ENCODE measurements at regions not wholly inside any gene's neighbourhood (a gene's known extent, or its start where the extent isn't known, plus 50 kb on each side); places are given as distances from the start of the nearest gene placed in this dataset.
"Not testable (repeated sequence)": the region's sequence is repeated elsewhere in the genome, so short reads cannot be mapped to it uniquely, and the experiment has no call there.

GRCh38 chr1:30102605-30103004 lies 620.8 kb downstream of the MATN1 start:
- no peaks in the 10 kb centered on the region for H3K4me1 ChIP-seq (ENCODE audit: control insufficient read depth, insufficient read depth, low read length)
- H3K27me3 ChIP-seq (ENCODE audit: control insufficient read depth, insufficient read depth, low read length) = peaks cover 2% of the 10 kb centered on the region
- no peak overlapping the region for H3K9ac ChIP-seq (ENCODE audit: low read length)
- no peak overlapping the region for H3K4me3 ChIP-seq (ENCODE audit: low read length)
- H3K36me3 ChIP-seq (ENCODE audit: control insufficient read depth, insufficient read depth, low read length) = no peaks in the 10 kb centered on the region
- no peak overlapping the region for H3K27ac ChIP-seq (ENCODE audit: low read depth, low read length)

GRCh38 chr1:30101487-30102227 lies 621.7 kb downstream of the MATN1 start:
- no peaks in the 10 kb centered on the region for H3K36me3 ChIP-seq (ENCODE audit: control insufficient read depth, insufficient read depth, low read length)
- no peaks in the 10 kb centered on the region for H3K4me1 ChIP-seq (ENCODE audit: control insufficient read depth, insufficient read depth, low read length)
- no peak overlapping the region for H3K4me3 ChIP-seq (ENCODE audit: low read length)
- H3K27ac ChIP-seq (ENCODE audit: low read depth, low read length) = no peak overlapping the region
- H3K27me3 ChIP-seq (ENCODE audit: control insufficient read depth, insufficient read depth, low read length) = peaks cover 2% of the 10 kb centered on the region
- H3K9ac ChIP-seq (ENCODE audit: low read length) = no peak overlapping the region

GRCh38 chr1:30101016-30101415 lies 622.4 kb downstream of the MATN1 start:
- Histone ChIP-seq H3K36me3 (ENCODE audit: control insufficient read depth, insufficient read depth, low read length) (no peaks in the 10 kb centered on the region), H3K27ac (ENCODE audit: low read depth, low read length) (no peak overlapping the region), H3K4me3 (ENCODE audit: low read length) (no peak overlapping the region), H3K9ac (ENCODE audit: low read length) (no peak overlapping the region), H3K4me1 (ENCODE audit: control insufficient read depth, insufficient read depth, low read length) (no peaks in the 10 kb centered on the region), H3K27me3 (ENCODE audit: control insufficient read depth, insufficient read depth, low read length) (peaks cover 2% of the 10 kb centered on the region)

DNA sequence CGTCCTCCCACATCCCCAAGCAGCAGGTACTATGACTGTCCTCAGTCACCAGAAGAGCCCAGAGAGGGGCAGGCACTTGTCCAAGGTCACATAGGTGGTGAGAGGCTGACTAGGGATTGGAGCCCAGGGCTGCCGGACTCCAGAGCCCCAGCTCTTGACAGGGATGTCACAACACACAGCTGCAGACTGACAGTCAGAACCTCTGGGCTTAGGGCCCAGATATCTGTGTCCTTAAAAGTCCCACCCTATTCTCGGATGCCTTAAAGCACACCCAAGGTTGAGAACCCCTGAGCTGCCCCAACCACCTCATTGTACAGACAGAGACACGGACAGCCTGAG lies 622.9 kb downstream of the MATN1 start:
- Histone ChIP-seq H3K4me3 (ENCODE audit: low read length) (no peak overlapping the region), H3K36me3 (ENCODE audit: control insufficient read depth, insufficient read depth, low read length) (no peaks in the 10 kb centered on the region), H3K4me1 (ENCODE audit: control insufficient read depth, insufficient read depth, low read length) (no peaks in the 10 kb centered on the region), H3K27me3 (ENCODE audit: control insufficient read depth, insufficient read depth, low read length) (peaks cover 2% of the 10 kb centered on the region), H3K9ac (ENCODE audit: low read length) (no peak overlapping the region), H3K27ac (ENCODE audit: low read depth, low read length) (no peak overlapping the region)

DNA sequence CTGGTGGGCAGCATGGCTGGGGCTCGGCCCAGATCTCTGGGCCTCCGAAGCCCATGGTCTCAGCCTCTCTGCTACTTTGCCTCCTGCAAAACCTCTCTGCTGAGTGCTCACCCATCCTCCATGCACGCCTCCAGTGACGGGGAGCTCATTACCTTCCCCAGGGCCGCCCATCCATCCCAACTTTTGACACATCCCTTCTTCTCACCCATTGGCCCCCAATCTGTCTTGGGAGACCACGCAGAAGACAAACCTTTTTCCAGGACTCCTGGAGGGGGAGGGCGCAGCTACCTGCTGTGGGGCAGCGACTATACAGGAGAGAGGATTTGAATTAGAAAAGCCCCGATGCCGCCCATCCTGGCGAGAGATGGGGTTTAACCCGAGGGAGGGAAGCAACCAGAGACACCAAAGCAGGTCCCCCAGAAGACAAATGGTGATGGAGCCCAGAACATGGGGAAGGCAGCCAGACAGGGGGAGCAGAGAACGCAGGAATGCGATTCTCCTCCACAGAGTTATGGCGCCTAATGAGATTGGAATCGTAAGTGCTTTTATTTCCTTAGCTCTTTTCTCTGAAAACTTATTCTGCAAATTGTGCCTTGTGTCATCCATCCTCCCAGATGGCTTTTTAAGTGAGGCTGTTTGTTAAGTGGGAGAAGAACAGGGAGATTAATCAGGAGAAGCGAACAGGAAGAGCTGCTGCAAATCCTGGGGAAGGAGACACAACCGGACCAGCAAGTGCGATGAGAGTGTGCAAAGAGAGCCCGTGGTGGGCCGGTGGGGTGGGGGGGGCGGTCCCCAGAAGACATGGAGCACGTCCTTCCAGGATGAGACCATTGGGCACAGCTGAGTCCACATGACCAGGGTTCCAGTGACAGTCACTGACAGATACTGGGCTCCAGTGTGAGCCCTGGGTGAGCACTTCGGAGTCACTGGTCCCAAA lies 623.5 kb downstream of the MATN1 start:
- no peak overlapping the region for H3K9ac ChIP-seq (ENCODE audit: low read length)
- H3K36me3 ChIP-seq (ENCODE audit: control insufficient read depth, insufficient read depth, low read length) = no peaks in the 10 kb centered on the region
- H3K27ac ChIP-seq (ENCODE audit: low read depth, low read length) = no peak overlapping the region
- no peaks in the 10 kb centered on the region for H3K4me1 ChIP-seq (ENCODE audit: control insufficient read depth, insufficient read depth, low read length)
- no peak overlapping the region for H3K4me3 ChIP-seq (ENCODE audit: low read length)
- H3K27me3 ChIP-seq (ENCODE audit: control insufficient read depth, insufficient read depth, low read length) = peaks cover 2% of the 10 kb centered on the region

GRCh38 chr1:30097851-30098250 lies 625.5 kb downstream of the MATN1 start:
- H3K9ac ChIP-seq (ENCODE audit: low read length); H3K4me1 ChIP-seq (ENCODE audit: control insufficient read depth, insufficient read depth, low read length); H3K36me3 ChIP-seq (ENCODE audit: control insufficient read depth, insufficient read depth, low read length); H3K4me3 ChIP-seq (ENCODE audit: low read length); H3K27ac ChIP-seq (ENCODE audit: low read depth, low read length); H3K27me3 ChIP-seq (ENCODE audit: control insufficient read depth, insufficient read depth, low read length): not testable (repeated sequence)

GRCh38 chr1:30095451-30096025 lies 627.8 kb downstream of the MATN1 start:
- Histone ChIP-seq H3K9ac (ENCODE audit: low read length) (no peak overlapping the region), H3K27me3 (ENCODE audit: control insufficient read depth, insufficient read depth, low read length) (no peaks in the 10 kb centered on the region), H3K36me3 (ENCODE audit: control insufficient read depth, insufficient read depth, low read length) (no peaks in the 10 kb centered on the region), H3K27ac (ENCODE audit: low read depth, low read length) (no peak overlapping the region), H3K4me3 (ENCODE audit: low read length) (no peak overlapping the region), H3K4me1 (ENCODE audit: control insufficient read depth, insufficient read depth, low read length) (no peaks in the 10 kb centered on the region)

- Histone ChIP-seq H3K27me3 (ENCODE audit: control insufficient read depth, insufficient read depth, low read length) (no peaks in the 10 kb centered on the region), H3K4me3 (ENCODE audit: low read length) (no peak overlapping the region), H3K9ac (ENCODE audit: low read length) (no peak overlapping the region), H3K27ac (ENCODE audit: low read depth, low read length) (no peak overlapping the region), H3K4me1 (ENCODE audit: control insufficient read depth, insufficient read depth, low read length) (no peaks in the 10 kb centered on the region), H3K36me3 (ENCODE audit: control insufficient read depth, insufficient read depth, low read length) (no peaks in the 10 kb centered on the region)
Measured at GRCh38 chr1:30095051-30095450, 628.3 kb downstream of the MATN1 start.

DNA sequence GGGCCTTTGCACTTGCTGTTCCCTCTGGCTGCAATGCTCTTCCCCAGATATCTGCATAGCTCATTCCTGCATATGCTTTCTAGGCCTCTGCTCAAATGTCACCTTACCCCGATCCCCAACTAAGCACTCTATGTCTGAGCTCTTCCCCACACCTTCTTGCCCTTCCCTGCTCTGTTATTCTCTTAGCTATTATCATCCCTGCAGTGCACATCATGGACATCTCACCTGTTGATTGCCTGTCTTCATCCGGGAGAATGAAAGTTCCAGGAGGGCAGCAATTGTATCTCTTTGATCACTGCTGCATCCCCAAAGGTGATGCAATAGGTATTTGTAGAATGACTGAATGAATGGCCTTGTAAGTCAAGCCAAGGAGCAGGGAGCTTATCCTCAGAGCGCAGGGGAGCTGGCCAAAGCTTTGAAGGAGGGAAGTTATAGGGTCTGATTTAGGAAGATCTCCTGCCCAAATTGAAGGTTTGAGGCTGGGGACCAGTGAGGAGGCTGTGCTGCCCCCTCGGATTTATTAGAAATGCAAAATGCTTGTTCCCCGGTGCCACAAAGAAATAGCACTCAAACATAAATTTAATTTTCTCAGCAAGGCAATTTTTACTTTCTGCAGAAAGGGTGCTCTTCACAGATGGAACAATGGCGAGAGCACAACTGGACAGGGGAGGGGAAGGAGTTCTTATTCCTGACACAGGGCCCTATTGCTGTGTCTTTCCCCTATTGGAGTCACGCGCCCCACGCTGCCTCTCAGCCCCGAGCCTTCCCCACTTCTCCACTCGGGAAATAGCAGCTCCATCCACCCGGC lies 631.1 kb downstream of the MATN1 start:
- Histone ChIP-seq H3K9ac (ENCODE audit: low read length) (no peak overlapping the region), H3K36me3 (ENCODE audit: control insufficient read depth, insufficient read depth, low read length) (no peaks in the 10 kb centered on the region), H3K4me1 (ENCODE audit: control insufficient read depth, insufficient read depth, low read length) (no peaks in the 10 kb centered on the region), H3K4me3 (ENCODE audit: low read length) (no peak overlapping the region), H3K27me3 (ENCODE audit: control insufficient read depth, insufficient read depth, low read length) (no peaks in the 10 kb centered on the region), H3K27ac (ENCODE audit: low read depth, low read length) (no peak overlapping the region)

- Histone ChIP-seq H3K27me3 (ENCODE audit: control insufficient read depth, insufficient read depth, low read length) (no peaks in the 10 kb centered on the region), H3K27ac (ENCODE audit: low read depth, low read length) (no peak overlapping the region), H3K9ac (ENCODE audit: low read length) (no peak overlapping the region), H3K4me1 (ENCODE audit: control insufficient read depth, insufficient read depth, low read length) (peaks cover 2% of the 10 kb centered on the region), H3K36me3 (ENCODE audit: control insufficient read depth, insufficient read depth, low read length) (no peaks in the 10 kb centered on the region), H3K4me3 (ENCODE audit: low read length) (no peak overlapping the region)
Measured at GRCh38 chr1:30090162-30090820, 633.1 kb downstream of the MATN1 start.

DNA sequence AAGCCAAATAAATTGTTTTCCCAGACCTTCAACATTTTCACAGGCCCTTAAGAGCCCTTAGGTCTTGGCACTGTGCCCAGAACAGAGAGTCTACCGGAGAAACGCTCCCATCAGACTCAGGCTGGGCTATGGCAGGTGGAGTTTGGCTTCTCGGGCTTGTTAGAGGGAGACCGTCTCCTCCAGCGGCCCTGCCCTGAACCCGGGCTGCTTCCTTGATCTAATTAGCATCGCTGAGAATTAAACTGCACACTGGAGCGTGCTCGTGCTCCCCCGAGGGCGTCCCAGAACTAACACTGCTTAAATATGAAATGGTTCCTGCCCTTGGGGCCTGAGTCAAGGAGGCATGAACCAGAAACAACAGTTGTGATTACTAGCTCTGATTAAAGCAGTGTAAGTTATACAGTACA lies 634.4 kb downstream of the MATN1 start:
- no peaks in the 10 kb centered on the region for H3K27me3 ChIP-seq (ENCODE audit: control insufficient read depth, insufficient read depth, low read length)
- H3K36me3 ChIP-seq (ENCODE audit: control insufficient read depth, insufficient read depth, low read length) = no peaks in the 10 kb centered on the region
- no peak overlapping the region for H3K9ac ChIP-seq (ENCODE audit: low read length)
- H3K4me3 ChIP-seq (ENCODE audit: low read length) = no peak overlapping the region
- H3K27ac ChIP-seq (ENCODE audit: low read depth, low read length) = no peak overlapping the region
- H3K4me1 ChIP-seq (ENCODE audit: control insufficient read depth, insufficient read depth, low read length) = peaks cover 2% of the 10 kb centered on the region
